MM.1S (cell line): ENCODE measurements at regions not wholly inside any gene's neighbourhood (a gene's known extent, or its start where the extent isn't known, plus 50 kb on each side); places are given as distances from the start of the nearest gene placed in this dataset.

Source experiments
- EZH2 ChIP-seq: fragments of 300-600 bp; sonication (generic); optimal IDR thresholded peaks from 2 replicates; pipeline ENCODE3; 2017; ENCODE audit warnings: low read depth, mild to moderate bottlenecking, antibody characterized with exemption, low read length, mixed read lengths
- EZH2phosphoT487 ChIP-seq: fragments of 300-600 bp; sonication (generic); IDR thresholded peaks from 2 replicates; pipeline ENCODE4 v1.6.1; 2018; ENCODE audit warnings: antibody characterized with exemption, low read length
- TF ChIP-seq, protein P1 (sequence below): fragments of 300-600 bp; sonication (generic); IDR thresholded peaks from 2 replicates; pipeline ENCODE4 v1.5.1; 2016; ENCODE audit warnings: antibody characterized with exemption, low read length, mixed read lengths

GRCh38 chr2:220374282-220374681, 746.9 kb downstream of the SLC4A3 start:
- TF ChIP-seq, protein P1, sequence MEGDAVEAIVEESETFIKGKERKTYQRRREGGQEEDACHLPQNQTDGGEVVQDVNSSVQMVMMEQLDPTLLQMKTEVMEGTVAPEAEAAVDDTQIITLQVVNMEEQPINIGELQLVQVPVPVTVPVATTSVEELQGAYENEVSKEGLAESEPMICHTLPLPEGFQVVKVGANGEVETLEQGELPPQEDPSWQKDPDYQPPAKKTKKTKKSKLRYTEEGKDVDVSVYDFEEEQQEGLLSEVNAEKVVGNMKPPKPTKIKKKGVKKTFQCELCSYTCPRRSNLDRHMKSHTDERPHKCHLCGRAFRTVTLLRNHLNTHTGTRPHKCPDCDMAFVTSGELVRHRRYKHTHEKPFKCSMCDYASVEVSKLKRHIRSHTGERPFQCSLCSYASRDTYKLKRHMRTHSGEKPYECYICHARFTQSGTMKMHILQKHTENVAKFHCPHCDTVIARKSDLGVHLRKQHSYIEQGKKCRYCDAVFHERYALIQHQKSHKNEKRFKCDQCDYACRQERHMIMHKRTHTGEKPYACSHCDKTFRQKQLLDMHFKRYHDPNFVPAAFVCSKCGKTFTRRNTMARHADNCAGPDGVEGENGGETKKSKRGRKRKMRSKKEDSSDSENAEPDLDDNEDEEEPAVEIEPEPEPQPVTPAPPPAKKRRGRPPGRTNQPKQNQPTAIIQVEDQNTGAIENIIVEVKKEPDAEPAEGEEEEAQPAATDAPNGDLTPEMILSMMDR = no peak
- TF ChIP-seq EZH2 (no peak), EZH2phosphoT487 (no peak)
